ENCODE measurements at regions not wholly inside any gene's neighbourhood (a gene's known extent, or its start where the extent isn't known, plus 50 kb on each side); places are given as distances from the start of the nearest gene placed in this dataset.
A peak's percentile ranks its signal among the peaks of the same experiment; 100 is the strongest.

GRCh38 chr17:5695480-5695879 lies 111.2 kb upstream of the NLRP1 start:
- DNase-seq: no peak

- DNase-seq: no peak
These were observed 114.7 kb upstream of the NLRP1 start for GRCh38 chr17:5698959-5699358.

- DNase-seq: no peak
These were observed 115.5 kb upstream of the NLRP1 start for GRCh38 chr17:5699814-5700213.

- no peak for DNase-seq
These were observed 116.4 kb upstream of the NLRP1 start for GRCh38 chr17:5700745-5701144.

DNA sequence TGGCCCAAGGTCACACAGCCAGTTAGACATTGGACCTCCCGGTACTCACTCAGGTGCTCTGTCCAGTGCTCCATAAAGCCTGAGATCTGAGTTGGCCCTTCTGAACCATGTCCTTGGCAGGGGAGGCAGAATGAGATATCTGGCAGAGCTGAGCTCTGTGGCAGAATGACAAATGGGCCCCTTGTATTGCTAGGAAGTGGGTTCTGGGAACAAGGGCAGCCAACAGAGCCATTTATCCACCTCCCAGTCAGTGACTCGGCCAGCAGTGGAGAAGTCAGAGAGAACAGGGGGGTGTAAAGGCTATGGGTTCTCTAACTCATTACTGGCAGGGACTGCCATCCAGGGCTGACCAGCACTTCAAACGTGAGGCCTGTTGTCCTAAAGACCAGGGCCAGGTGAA lies 117.1 kb upstream of the NLRP1 start:
- no peak for DNase-seq

DNA sequence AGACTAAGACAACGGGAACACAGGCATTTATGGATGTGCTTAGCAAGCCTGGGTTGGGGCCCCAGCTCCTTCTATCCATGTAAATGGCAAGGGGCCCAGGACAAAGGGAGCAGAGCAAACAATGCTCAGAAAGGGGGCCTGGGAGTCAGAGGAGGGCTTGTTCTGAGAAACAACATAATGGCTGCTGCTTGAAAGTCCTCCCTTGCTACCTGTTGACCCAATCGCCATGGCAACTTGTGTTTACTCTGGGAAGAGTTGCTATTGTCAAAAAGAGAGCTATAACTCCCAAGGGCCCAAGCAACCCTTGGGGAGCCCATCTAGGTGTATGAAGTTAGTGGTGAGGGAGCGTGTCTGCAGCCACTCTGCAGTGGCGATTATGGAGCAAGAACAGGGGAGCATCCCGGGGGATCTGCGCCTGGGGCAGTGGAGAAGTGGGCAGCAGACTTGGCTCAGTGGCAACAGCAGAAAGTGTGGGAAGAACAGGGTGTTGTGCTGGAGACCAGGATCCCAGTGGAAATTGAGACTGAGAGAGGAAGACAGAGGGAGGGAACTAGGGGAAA lies 118.7 kb upstream of the NLRP1 start:
- no peak for DNase-seq

- no peak for DNase-seq
These were observed 119.4 kb upstream of the NLRP1 start for GRCh38 chr17:5703736-5704135.

GRCh38 chr17:5705081-5705875 lies 121.0 kb upstream of the NLRP1 start:
- DNase-seq: no peak

- no peak for DNase-seq
These were observed 121.7 kb upstream of the NLRP1 start for GRCh38 chr17:5705876-5706576.

GRCh38 chr17:5706577-5707210 lies 122.4 kb upstream of the NLRP1 start:
- DNase-seq: peak; percentile 69

DNA sequence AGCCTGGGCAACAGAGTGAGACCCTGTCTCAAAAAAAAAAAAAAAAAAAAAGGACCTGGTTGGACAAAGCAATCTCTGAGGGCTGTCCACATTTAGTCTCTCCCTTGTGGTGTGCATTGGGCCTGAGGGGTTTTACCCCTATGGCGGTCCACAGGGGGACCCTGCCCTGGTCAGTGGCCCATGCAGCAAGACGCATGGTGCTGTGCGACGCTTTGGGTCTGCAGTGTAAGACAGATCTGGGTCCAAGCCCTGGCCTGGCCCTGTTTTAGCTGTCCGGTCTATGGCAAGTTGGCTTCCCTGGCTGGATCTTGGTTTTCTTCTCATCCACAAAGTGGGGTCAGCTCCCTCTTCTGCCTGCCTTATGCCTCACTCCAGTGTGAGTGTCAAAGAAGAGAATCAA lies 123.2 kb upstream of the NLRP1 start:
- DNase-seq: no peak

DNA sequence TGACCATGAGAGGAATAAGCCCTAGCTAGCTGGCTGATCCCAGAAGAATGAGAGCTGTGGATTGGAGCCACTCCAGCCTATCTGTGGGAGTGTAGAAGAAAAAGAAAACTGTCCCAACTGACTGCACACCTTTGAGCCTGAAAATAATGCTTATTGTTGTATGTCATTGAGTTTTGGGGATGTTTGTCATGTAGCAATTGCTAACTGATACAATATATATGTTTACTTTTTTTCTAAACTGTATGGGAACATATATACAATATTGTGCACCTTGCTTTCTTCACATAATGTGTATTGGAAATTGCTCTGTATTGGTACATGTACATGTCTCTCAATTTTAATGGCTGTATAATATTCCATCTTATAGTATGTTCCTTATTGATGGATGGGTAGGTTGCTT lies 124.0 kb upstream of the NLRP1 start:
- DNase-seq: no peak

DNA sequence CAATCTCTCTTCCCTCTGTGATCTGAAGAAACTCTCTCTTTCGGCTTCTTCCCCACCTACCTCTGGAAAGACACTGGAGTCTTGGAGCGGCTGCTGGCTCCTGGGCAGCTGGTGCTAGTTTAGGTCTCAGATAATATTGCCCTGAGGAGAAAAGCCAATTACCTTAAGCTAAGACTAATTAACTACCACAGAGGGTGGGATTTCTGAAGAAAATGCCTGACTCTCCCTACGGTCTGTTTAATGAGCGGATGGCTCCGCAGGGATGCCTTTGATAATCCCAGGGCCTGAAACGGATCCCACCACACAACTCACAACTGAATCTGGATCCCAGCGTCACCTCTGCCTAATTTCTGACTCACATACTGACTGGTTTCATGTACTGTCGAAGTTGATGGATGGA lies 127.0 kb upstream of the NLRP1 start:
- DNase-seq: no peak

GRCh38 chr17:5714993-5715392 lies 130.7 kb upstream of the NLRP1 start:
- DNase-seq: no peak

DNA sequence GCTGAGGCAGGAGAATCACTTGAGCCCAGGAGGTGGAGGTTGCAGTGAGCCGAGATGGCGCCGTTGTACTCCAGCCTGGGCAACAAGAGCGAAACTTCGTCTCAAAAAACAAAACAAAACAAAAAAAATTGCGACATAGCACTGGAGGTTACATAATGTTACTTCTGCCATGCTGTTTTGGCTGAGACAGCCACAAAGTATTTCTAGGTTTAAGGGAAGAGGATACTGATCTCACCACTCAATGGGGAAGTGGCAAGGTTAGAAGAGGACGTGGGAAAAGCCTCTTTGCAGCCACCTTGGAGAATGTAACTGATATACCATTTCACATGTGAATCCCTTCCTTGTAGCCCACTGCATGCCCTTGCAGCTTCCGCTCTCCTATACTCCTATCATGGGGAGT lies 131.2 kb upstream of the NLRP1 start:
- DNase-seq: no peak

DNA sequence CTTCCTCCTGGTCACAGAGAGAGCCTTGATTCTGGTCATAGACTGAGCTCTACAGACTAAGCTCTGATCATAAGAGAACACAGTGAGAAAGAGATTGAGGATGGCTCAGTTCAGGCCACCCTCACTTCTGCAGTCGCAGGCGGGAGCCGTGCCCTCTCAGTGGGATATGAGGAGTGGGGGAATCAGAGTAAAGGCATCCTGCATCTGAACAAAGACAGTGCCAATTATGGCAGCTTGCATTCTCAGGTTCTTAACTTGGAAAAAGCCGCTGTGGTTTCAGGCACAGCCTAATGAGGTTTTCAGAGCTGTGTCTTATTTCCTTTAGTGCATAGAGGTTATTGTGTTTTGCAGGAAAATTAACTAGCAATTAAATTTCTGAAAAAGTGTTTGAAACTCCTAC lies 134.4 kb upstream of the NLRP1 start:
- DNase-seq: no peak

DNA sequence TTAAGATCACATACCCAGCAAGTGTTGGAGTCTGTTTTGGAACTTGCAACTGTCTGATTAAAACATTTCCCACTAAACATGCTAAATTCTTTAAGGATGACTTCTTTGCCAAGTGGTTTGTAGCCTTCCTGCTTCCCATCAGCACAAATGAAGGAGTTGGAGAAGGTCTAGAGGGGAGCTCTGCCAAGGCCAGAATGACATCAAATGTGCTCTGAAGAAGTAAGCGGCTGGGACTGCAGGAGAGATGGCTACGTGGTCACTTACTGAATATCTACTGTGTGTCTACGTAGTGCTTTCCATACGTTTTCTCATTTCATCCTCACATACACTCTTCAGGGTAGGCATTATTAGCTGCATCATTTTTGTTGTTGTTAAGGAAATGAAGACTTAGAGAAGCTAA lies 135.7 kb upstream of the NLRP1 start:
- no peak for DNase-seq

GRCh38 chr17:5730373-5730772 lies 146.1 kb upstream of the NLRP1 start:
- no peak for DNase-seq

GRCh38 chr17:5740937-5741336 lies 156.6 kb upstream of the NLRP1 start:
- DNase-seq: no peak

DNA sequence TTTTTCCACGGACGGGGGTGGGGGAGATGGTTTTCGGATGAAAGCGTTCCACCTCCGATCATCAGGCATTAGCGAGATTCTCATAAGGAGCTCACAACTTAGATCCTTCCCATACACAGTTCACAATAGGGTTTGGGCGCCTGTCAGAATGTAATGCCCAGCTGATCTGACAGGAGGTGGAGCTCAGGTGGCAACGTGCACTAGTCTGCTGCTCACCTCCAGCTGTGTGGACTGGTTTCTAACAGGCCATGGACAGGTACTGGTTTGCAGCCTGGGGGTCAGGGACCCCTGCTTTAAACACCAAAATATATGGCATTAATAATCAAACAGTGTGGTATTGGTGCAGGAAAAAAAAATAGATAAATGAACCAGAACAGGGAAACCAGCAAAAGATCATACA lies 157.5 kb upstream of the NLRP1 start:
- DNase-seq: no peak

- no peak for DNase-seq
These were observed 161.0 kb upstream of the NLRP1 start for GRCh38 chr17:5745111-5745813.

DNA sequence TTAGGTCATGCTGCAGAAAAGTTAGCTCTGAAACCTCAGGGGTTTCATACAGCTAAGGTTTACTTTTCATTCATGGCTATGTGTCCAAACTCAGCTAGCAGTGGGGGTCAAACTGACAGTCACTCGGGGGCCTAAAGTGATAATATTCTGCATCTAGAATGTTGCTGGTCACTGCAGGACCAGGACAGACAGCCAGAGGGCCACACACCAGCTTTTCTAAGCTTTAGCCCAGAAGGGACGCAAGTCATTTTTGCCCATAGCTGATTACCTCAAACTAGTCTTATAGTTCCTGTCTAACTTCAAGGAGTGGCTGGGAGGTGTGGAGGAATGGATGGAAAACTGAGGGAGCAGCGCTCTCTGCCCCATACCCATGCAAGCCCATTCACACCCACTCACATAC lies 163.0 kb upstream of the NLRP1 start:
- DNase-seq: no peak

- DNase-seq: no peak
These were observed 163.7 kb upstream of the NLRP1 start for GRCh38 chr17:5747964-5748363.

Data from CD4-positive, alpha-beta T cell treated with Interleukin-6 for 4 hours (primary cell).